Right lobe of liver (tissue), 4 donors: ENCODE measurements at regions not wholly inside any gene's neighbourhood (a gene's known extent, or its start where the extent isn't known, plus 50 kb on each side); places are given as distances from the start of the nearest gene placed in this dataset.

ENCODE experiments used
- CTCF ChIP-seq, 4 donors: fragments of 200-600 bp in 3 of 4; fragments of 450-650 bp in 1 of 4; IDR thresholded peaks; one replicate each; pipeline versions ENCODE4 v1.5.1 to v1.8.0; 2016 to 2022; ENCODE audit warnings: antibody characterized with exemption in 4 of 4, mild to moderate bottlenecking in 2 of 4
- POLR2A ChIP-seq: fragments of 450-650 bp; IDR thresholded peaks from one replicate; pipeline ENCODE4 v1.6.1; 2017; ENCODE audit warnings: antibody characterized with exemption, mild to moderate bottlenecking
- donor health status: DM: no; HTN: no; CAD: no.
- donor health status: DM: no; HTN: no; CAD: no.
- donor health status: DM: no; HTN: yes; CAD: no.

- TF ChIP-seq CTCF (IDR thresholded peaks at IDR 0.05): no peak
- TF ChIP-seq POLR2A: no peak
Measured at GRCh38 chr7:47039089-47039648, 542.7 kb downstream of the TNS3 start.
